Activated CD4-positive, alpha-beta T cell treated with anti-CD3 and anti-CD28 coated beads, Interleukin-2, amount 50 U/mL, for 1 hour (primary cell): ENCODE measurements at regions not wholly inside any gene's neighbourhood (a gene's known extent, or its start where the extent isn't known, plus 50 kb on each side); places are given as distances from the start of the nearest gene placed in this dataset.
A peak's percentile ranks its signal among the peaks of the same experiment; 100 is the strongest.
"Not testable (repeated sequence)": the region's sequence is repeated elsewhere in the genome, so short reads cannot be mapped to it uniquely, and the experiment has no call there.

Experiments used
- DNase-seq: peaks from one replicate; pipeline ENCODE4 v3.0.0-alpha.2; 2020

DNA sequence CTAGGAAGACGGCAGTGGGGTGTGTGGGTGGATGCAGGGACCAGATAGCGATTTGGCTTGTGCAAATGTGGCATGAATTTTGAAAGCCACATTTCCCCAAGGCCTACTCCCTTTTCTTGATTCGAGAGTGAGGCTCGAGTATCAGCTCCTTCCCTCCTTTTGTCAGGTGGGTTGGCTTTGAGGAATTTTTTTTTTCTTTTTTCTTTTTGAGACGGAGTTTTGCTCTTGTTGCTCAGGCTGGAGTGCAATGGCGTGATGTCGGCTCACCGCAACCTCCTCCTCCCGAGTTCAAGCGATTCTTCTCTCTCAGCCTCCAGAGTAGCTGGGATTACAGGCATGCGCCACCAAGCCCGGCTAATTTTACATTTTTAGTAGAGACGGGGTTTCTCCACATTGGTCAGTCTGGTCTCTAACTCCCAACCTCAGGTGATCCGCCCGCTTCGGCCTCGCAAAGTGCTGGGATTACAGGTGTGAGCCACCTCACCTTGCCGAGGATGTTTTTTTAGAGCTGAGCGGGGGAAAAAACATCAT, 335.0 kb downstream of the SRGAP2C start:
- DNase-seq: peak; percentile 1

DNA sequence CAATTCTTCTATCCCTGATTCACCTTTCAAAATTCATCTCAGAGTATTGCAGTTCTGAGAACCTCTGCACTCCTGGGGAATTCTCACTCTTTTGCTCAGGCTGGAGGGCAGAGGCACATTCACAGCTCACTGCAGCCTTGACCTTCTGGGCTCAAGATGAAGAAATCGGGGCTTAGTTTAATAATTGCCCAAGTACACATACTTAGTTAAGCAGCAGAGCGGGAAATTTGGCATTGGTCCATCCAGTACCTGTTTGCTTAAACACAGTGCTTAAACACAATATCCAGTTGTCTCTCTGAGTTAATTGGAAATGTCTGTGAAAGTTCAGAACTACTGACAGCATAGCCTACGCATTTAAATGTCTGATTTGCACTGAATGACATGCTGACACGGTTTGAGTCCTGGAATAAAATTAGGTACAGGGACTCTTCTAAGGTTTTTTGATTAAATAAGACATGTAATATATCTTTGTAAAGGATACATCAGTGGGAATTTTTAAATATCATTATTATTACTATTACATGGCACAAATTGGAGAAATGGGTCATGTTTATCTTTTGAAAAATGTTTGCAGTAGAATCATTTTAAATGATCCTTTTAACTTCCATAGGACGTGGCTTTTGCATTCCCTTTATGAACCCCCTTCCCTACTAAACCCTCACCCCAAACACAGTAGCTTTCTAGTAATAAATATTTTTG, 337.4 kb downstream of the SRGAP2C start:
- DNase-seq: no peak

- DNase-seq: not testable (repeated sequence)
These were observed 338.3 kb downstream of the SRGAP2C start for GRCh38 chr1:121523112-121523511.

GRCh38 chr1:121525355-121525754, 340.6 kb downstream of the SRGAP2C start:
- DNase-seq: no peak

DNA sequence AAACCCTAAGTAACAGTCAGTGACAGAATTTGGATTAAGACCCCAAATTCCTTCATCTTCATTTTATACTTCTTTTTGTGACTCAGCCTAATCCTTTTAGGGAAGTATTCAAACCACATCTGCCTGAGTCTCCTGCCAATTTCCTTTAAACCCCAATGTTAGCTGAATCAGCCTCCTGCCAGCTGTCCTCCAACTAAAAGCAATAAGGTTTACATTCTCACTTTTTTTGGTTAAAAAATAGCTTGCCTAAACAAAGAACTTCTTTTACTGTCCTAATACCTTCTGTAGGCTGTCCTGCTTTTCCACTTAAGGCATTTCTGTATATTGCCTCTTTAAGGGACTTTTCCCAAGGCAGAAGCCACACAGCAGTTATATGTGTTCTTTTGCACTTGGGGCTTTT, 344.2 kb downstream of the SRGAP2C start:
- DNase-seq: not testable (repeated sequence)

DNA sequence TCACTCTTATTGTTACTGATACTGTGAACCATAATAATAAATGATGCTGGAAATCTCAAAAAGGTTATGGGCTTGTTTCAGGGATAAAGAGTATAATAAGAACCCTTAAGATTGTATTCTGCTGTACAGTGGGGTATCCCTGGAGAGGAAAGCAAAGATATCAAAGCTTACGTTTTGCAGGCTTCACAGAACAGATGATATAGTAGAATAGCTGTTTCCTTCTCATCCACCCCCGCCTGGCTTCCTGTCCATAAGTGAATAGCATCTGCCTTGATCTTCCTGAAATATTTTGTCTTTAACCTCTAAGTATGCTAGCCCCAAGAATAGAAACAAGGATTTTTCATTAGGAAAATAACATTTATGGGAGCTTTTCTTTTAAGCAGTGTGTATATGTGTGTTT, 345.3 kb downstream of the SRGAP2C start:
- not testable (repeated sequence) for DNase-seq

DNA sequence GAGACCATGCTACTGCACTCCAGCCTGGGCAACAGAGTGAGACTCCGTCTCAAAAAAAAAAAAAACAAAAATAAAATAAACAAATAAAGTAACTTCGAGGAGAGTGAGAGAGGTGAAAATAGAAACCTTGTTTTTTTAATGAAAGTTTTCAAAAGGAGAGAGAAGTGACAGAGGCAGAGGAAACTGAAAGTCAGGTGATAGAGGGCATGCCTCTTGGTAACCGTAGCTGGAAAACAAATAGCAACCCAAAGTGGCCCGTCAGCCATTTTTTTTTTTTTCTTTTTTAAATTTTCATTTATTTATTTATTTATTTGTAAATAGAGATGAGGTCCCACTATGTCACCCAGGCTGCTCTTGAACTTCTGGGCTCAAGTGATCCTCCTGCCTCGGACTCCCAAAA, 347.0 kb downstream of the SRGAP2C start:
- DNase-seq: not testable (repeated sequence)

GRCh38 chr1:121538148-121538547, 353.4 kb downstream of the SRGAP2C start:
- not testable (repeated sequence) for DNase-seq

DNA sequence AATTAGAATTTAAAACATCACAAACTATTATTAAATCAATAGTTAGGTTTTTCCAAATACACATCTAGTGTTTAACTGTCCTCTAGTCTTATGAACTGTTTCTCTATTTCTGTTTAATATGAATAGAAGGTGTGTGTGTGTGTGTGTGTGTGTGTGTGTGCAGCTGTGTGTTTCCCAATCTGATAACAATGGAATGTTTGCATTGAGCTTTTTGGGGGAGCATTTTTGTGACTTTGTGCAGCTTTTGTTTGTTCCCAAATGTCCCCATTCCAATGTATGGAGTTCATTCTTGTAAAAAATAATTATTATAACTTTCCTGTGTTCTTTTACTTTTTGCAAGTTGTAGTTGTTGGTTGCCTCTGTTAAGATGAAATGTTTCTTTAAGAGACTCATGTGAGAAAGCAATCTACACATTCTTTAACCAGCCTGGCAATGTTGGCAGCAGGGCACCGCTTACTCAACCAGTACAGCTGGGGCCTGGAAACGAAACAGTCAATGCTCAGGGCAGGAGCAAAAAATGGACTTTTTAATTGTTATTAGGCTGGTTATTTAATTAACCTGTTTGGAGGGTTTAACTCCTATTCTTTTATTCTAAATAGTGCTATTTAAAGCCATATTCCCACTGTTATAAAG, 354.3 kb downstream of the SRGAP2C start:
- no peak for DNase-seq

DNA sequence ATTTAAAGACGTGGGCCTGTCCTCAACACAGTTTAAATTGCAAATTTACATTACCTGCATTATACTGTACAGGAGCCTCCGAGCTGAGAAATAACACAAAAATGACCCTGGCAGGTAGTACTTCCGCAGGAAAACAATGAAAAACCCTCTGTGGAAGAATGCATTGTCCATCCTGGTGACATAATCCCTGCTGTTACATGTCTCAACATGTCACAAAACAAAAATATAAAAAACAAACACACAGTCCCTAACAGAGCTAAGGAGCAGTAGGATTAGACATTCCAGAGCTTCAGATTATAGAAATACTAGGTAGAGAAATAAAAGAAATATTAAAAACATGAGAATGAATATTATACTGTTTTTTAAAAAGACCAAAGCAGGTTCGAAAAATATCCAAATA, 359.2 kb downstream of the SRGAP2C start:
- DNase-seq: not testable (repeated sequence)

DNA sequence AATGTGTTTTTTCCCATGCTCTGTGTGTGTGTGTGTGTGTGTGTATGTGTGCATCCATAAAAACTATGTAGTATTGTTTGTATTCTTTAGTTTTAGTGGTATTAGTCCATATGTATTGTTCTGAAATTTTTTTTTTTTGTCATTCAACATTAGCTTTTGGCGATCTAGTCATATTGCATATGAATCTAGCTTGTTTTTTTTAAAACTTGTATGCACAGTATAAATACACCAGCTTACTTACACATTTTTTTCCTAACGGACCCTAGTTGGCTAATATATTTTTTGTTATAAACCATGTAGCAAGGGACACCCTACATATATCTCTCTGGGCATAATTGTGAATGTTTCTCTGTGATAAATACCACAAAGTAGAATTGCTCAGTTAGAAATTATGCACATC, 359.7 kb downstream of the SRGAP2C start:
- DNase-seq: no peak

DNA sequence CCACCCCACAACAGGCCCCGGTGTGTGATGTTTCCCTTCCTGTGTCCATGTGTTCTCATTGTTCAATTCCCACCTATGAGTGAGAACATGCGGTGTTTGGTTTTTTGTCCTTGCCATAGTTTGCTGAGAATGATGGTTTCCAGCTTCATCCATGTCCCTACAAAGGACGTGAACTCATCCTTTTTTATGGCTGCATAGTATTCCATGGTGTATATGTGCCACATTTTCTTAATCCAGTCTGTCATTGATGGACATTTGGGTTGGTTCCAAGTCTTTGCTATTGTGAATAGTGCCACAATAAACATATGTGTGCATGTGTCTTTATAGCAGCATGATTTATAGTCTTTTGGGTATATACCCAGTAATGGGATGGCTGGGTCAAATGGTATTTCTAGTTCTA, 361.1 kb downstream of the SRGAP2C start:
- DNase-seq: not testable (repeated sequence)

GRCh38 chr1:121546830-121547591, 362.2 kb downstream of the SRGAP2C start:
- DNase-seq: no peak

DNA sequence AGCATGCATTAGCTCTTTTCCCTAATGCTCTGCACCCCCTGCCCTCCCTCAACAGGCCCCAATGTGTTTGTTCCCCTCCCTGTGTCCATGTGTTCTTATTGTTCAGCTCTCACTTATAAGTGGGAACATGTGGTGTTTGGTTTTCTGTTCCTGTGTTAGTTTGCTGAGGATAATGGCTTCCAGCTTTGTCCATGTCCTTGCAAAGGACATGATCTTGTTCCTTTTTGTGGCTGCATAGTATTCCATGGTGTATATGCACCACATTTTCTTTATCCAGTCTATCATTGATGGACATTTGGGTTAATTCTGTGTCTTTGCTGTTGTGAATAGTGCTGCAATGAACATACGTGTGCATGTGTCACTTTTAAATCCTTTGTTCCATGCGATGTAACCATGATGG, 363.0 kb downstream of the SRGAP2C start:
- DNase-seq: not testable (repeated sequence)

GRCh38 chr1:121550817-121551216, 366.0 kb downstream of the SRGAP2C start:
- DNase-seq: not testable (repeated sequence)

DNA sequence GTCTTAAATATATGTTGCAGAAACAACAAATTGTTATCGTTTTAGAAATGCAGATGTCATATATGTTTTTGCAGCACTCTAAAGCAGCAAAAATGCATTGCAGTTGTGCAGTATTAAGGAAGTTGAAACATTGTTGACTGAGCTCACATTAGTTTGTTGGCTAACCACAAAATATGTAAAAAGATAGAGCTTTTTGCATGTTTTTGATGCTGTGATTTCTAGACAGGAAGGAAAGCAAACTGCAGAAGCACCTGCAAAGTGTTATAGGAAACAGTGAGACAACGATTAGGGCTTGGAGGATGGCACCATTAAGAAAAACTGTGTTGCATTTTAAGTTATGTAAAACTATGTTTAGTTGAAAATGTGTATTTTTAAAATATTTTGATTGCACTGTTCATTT, 366.7 kb downstream of the SRGAP2C start:
- not testable (repeated sequence) for DNase-seq

DNA sequence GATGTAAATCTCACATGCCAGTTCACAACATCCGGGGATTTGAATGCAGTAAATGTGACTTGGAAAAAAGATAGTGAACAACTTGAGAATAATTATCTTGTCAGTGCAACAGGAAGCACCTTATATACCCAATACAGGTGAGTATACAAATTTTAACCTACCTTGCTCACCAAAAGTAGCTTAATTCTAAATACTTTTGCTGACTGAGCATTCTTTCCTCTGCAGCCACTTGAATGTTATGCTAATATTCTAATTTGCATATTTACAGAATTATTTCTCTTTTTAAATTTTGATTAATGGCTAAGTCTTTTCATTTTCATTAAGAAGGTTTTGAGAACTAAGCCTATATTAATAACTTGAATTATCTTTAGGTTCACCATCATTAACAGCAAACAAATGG, 371.8 kb downstream of the SRGAP2C start:
- DNase-seq: not testable (repeated sequence)

GRCh38 chr1:121558034-121558433, 373.3 kb downstream of the SRGAP2C start:
- not testable (repeated sequence) for DNase-seq

- no peak for DNase-seq
These were observed 373.7 kb downstream of the SRGAP2C start for GRCh38 chr1:121558514-121558913.

- no peak for DNase-seq
These were observed 381.6 kb downstream of the SRGAP2C start for GRCh38 chr1:121566346-121566745.

GRCh38 chr1:121569428-121569827, 384.7 kb downstream of the SRGAP2C start:
- DNase-seq: no peak

GRCh38 chr1:121573881-121574504, 389.2 kb downstream of the SRGAP2C start:
- DNase-seq: not testable (repeated sequence)

DNA sequence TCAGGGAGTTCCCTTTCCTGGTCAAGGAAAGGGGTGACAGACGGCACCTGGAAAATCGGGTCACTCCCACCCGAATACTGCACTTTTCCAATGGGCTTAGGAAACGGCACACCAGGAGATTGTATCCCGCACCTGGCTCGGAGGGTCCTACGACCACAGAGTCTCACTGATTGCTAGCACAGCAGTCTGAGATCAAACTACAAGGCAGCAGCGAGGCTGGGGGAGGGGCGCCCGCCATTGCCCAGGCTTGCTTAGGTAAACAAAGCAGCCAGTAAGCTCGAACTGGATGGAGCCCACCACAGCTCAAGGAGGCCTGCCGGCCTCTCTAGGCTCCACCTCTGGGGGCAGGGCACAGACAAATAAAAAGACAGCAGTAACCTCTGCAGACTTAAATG, 389.7 kb downstream of the SRGAP2C start:
- not testable (repeated sequence) for DNase-seq
